ENCODE measurements at regions not wholly inside any gene's neighbourhood (a gene's known extent, or its start where the extent isn't known, plus 50 kb on each side); places are given as distances from the start of the nearest gene placed in this dataset.

DNA sequence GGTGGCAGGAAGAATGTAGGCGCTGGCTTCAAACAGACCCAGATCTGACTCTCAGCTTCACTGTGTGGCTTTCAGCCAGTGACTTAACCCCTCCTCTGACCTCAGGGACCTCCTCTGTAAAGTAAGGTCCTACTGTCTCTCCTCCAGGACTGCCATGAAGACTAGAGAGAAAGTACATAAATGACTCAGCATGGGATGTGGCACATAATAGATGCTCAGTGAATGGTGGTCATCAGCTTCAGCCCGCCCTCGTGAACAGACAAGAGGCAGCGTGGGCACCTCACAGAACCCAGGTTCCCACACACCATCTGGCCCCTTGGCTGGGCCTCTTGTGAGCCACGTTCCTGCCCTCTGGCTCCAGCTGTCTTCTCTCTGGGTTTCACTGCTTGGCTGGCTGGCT is 126.0 kb downstream of the SYF2 start:
- no peaks in the 10 kb centered on the region for H3K79me1 ChIP-seq (ENCODE audit: insufficient read depth, low read depth, low read length, poor library complexity, severe bottlenecking)
- DNase-seq, result no peak
- WGBS (ENCODE audit: extremely low coverage, insufficient read length, low lambda C conversion rate), result no CpG with 5 or more reads among the region's 5 CpGs

More for the DNA sequence above, 126.0 kb downstream of the SYF2 start:
- Mint-ChIP-seq H3K36me3 (ENCODE audit: insufficient read depth in 1 of 3, low read depth in 3 of 3) (peaks cover 2 to 9% (median 7%) of the 10 kb centered on the region in 3 experiments; a peak in 6 of 7 replicates), H3K4me1 (peaks cover 3 to 4% of the 10 kb centered on the region in 2 experiments; a peak in 2 of 4 replicates), H3K9me3 (peaks cover 10 to 12% of the 10 kb centered on the region in 2 experiments), H3K27ac (no peak overlapping the region), H3K4me3 (no peak overlapping the region), H3K27me3 (ENCODE audit: low read depth) (peaks cover 12% of the 10 kb centered on the region)
- no peak overlapping the region for H2BK20ac ChIP-seq (ENCODE audit: low read depth, low read length, poor library complexity, severe bottlenecking)
- H2BK15ac ChIP-seq (ENCODE audit: low read depth, low read length), result no peak overlapping the region
- H3K14ac ChIP-seq (ENCODE audit: insufficient read depth, low read length), result no peak overlapping the region
- H3K23ac ChIP-seq (ENCODE audit: insufficient read length, low read depth, low read length), result no peak overlapping the region
- H4K8ac ChIP-seq (replicated peaks; ENCODE audit: insufficient read length, low read depth, low read length), result no peak overlapping the region
- H3K23me2 ChIP-seq (ENCODE audit: insufficient read length, low read depth, low read length, poor library complexity, severe bottlenecking), result no peaks in the 10 kb centered on the region
- H3K56ac ChIP-seq (ENCODE audit: insufficient read length, low read depth, low read length), result no peak overlapping the region
- H3K9me3 ChIP-seq (ENCODE audit: control insufficient read depth, low read depth, low read length), result no peaks in the 10 kb centered on the region
- H3K9ac ChIP-seq (ENCODE audit: extremely low read depth, insufficient read length, low read length), result no peak overlapping the region
- no peak overlapping the region for H3K27ac ChIP-seq (ENCODE audit: insufficient read length, low read depth, low read length)
- no peak overlapping the region for H3T11ph ChIP-seq (ENCODE audit: low read length)
- no peak overlapping the region for H4K91ac ChIP-seq (ENCODE audit: insufficient read length, low read depth, low read length)
- no peaks in the 10 kb centered on the region for H3K27me3 ChIP-seq (ENCODE audit: insufficient read depth, low read length)
- no peak overlapping the region for H2BK120ac ChIP-seq (ENCODE audit: low read depth, low read length, poor library complexity, severe bottlenecking)
- H4K5ac ChIP-seq (ENCODE audit: insufficient read length, low read depth, low read length), result no peak overlapping the region
- TF ChIP-seq, protein P1, sequence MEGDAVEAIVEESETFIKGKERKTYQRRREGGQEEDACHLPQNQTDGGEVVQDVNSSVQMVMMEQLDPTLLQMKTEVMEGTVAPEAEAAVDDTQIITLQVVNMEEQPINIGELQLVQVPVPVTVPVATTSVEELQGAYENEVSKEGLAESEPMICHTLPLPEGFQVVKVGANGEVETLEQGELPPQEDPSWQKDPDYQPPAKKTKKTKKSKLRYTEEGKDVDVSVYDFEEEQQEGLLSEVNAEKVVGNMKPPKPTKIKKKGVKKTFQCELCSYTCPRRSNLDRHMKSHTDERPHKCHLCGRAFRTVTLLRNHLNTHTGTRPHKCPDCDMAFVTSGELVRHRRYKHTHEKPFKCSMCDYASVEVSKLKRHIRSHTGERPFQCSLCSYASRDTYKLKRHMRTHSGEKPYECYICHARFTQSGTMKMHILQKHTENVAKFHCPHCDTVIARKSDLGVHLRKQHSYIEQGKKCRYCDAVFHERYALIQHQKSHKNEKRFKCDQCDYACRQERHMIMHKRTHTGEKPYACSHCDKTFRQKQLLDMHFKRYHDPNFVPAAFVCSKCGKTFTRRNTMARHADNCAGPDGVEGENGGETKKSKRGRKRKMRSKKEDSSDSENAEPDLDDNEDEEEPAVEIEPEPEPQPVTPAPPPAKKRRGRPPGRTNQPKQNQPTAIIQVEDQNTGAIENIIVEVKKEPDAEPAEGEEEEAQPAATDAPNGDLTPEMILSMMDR (conservative IDR thresholded peaks at IDR 0.05), result no peak
- H3K4ac ChIP-seq (ENCODE audit: low read depth, low read length), result no peak overlapping the region
- H2BK5ac ChIP-seq (ENCODE audit: insufficient read length, low read length), result no peak overlapping the region
- H3K79me2 ChIP-seq (ENCODE audit: insufficient read depth, low read length), result no peaks in the 10 kb centered on the region
- H4K20me1 ChIP-seq (ENCODE audit: control insufficient read depth, insufficient read depth, insufficient read length), result no peaks in the 10 kb centered on the region
- H3K4me2 ChIP-seq (ENCODE audit: insufficient read depth, insufficient read length, low read length), result no peak overlapping the region
- no peak overlapping the region for H3K18ac ChIP-seq (ENCODE audit: insufficient read length, low read depth, low read length)
- H2AFZ ChIP-seq (ENCODE audit: low read length), result no peak overlapping the region
- no peak overlapping the region for H2BK12ac ChIP-seq (ENCODE audit: insufficient read length, low read depth, low read length)
- no peaks in the 10 kb centered on the region for H3K4me1 ChIP-seq (ENCODE audit: insufficient read depth, low read length)
- no peak overlapping the region for H2AK5ac ChIP-seq (ENCODE audit: insufficient read length, low read length)

Data from H9 (cell line).